ENCODE measurements at regions not wholly inside any gene's neighbourhood (a gene's known extent, or its start where the extent isn't known, plus 50 kb on each side); places are given as distances from the start of the nearest gene placed in this dataset.
"Not testable (repeated sequence)": the region's sequence is repeated elsewhere in the genome, so short reads cannot be mapped to it uniquely, and the experiment has no call there.

DNA sequence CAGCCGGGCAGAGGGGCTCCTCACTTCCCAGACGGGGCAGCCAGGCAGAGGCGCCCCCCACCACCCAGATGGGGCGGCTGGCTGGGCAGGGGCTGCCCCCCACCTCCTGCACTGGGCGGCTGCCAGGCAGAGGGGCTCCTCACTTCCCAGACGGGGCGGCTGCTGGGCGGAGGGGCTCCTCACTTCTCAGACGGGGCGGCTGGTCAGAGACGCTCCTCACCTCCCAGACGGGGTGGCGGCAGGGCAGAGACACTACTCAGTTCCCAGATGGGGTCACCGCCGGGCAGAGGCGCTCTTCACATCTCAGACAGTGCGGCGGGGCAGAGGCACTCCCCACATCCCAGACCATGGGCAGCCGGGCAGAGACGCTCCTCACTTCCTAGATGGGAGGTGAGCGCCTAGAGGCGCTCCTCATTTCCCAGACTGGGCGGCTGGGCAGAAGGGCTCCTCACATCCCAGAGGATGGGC lies 142.3 kb upstream of the FHIT start:
- TF ChIP-seq RAD21 (IDR thresholded peaks at IDR 0.05; ENCODE audit: insufficient read depth, low read depth, low read length); EZH2 (IDR thresholded peaks at IDR 0.05; ENCODE audit: borderline replicate concordance, control insufficient read depth, low read depth, low read length); GABPA (IDR thresholded peaks at IDR 0.05; ENCODE audit: low read depth); EED (IDR thresholded peaks at IDR 0.05; ENCODE audit: low read depth); POLR2A (IDR thresholded peaks at IDR 0.05; ENCODE audit: low read depth, low read length); YY1 (IDR thresholded peaks at IDR 0.05; ENCODE audit: low read depth, low read length); ETV6 (conservative IDR thresholded peaks at IDR 0.05 in 1 of 2, IDR thresholded peaks at IDR 0.05 in 1 of 2; ENCODE audit: borderline replicate concordance in 1 of 2, low read depth in 1 of 2); TCF7 (IDR thresholded peaks at IDR 0.05; ENCODE audit: borderline replicate concordance): not testable (repeated sequence)
- TF ChIP-seq, protein P1, sequence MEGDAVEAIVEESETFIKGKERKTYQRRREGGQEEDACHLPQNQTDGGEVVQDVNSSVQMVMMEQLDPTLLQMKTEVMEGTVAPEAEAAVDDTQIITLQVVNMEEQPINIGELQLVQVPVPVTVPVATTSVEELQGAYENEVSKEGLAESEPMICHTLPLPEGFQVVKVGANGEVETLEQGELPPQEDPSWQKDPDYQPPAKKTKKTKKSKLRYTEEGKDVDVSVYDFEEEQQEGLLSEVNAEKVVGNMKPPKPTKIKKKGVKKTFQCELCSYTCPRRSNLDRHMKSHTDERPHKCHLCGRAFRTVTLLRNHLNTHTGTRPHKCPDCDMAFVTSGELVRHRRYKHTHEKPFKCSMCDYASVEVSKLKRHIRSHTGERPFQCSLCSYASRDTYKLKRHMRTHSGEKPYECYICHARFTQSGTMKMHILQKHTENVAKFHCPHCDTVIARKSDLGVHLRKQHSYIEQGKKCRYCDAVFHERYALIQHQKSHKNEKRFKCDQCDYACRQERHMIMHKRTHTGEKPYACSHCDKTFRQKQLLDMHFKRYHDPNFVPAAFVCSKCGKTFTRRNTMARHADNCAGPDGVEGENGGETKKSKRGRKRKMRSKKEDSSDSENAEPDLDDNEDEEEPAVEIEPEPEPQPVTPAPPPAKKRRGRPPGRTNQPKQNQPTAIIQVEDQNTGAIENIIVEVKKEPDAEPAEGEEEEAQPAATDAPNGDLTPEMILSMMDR (IDR thresholded peaks at IDR 0.05 in 2 of 3, conservative IDR thresholded peaks at IDR 0.05 in 1 of 3; ENCODE audit: control insufficient read depth in 2 of 3, extremely low read depth in 1 of 3, insufficient read depth in 1 of 3, low read depth in 3 of 3, low read length in 3 of 3), result not testable (repeated sequence)
- TF ChIP-seq, protein P2, sequence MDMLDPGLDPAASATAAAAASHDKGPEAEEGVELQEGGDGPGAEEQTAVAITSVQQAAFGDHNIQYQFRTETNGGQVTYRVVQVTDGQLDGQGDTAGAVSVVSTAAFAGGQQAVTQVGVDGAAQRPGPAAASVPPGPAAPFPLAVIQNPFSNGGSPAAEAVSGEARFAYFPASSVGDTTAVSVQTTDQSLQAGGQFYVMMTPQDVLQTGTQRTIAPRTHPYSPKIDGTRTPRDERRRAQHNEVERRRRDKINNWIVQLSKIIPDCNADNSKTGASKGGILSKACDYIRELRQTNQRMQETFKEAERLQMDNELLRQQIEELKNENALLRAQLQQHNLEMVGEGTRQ (IDR thresholded peaks at IDR 0.05; ENCODE audit: borderline replicate concordance, low read depth, low read length), result not testable (repeated sequence)
